Thyroid gland (tissue), 4 donors: ENCODE measurements at regions not wholly inside any gene's neighbourhood (a gene's known extent, or its start where the extent isn't known, plus 50 kb on each side); places are given as distances from the start of the nearest gene placed in this dataset.

Experiments
- DNase-seq, 2 donors: peaks; one replicate each; pipeline ENCODE4 v3.0.0-alpha.2; 2019
- H3K27ac ChIP-seq, 3 donors: fragments of 200-600 bp; sonication (generic); 1 replicate in 2 of 3; 2 replicates in 1 of 3; pipeline ENCODE4 v1.5.1; 2016 to 2019; ENCODE audit warnings: mild to moderate bottlenecking in 1 of 3, moderate library complexity in 1 of 3
- H3K27me3 ChIP-seq: fragments of 200-600 bp; sonication (generic); one replicate; pipeline ENCODE4 v1.5.1; 2019
- H3K36me3 ChIP-seq, 2 donors: fragments of 200-600 bp; sonication (generic); one replicate each; pipeline ENCODE4 v1.5.1; 2016 to 2019
- H3K4me1 ChIP-seq, 2 donors: fragments of 200-600 bp; sonication (generic); one replicate each; pipeline ENCODE4 v1.5.1; 2017 to 2019
- H3K4me3 ChIP-seq, 3 donors: fragments of 200-600 bp; sonication (generic); replicated peaks in 1 of 3; 1 replicate in 2 of 3; 2 replicates in 1 of 3; pipeline ENCODE4 v1.5.1; 2016; ENCODE audit warnings: mild to moderate bottlenecking in 1 of 3
- H3K9me3 ChIP-seq: fragments of 200-600 bp; sonication (generic); one replicate; pipeline ENCODE4 v1.5.1; 2017
- CTCF ChIP-seq, 6 experiments: fragments of 200-600 bp in 3 of 6; fragments of 450-650 bp in 3 of 6; sonication (generic) in 3 of 6; IDR thresholded peaks; one replicate each; pipeline ENCODE4 v1.5.1; 2016 to 2019; ENCODE audit warnings: antibody characterized with exemption in 6 of 6, mild to moderate bottlenecking in 2 of 6, inconsistent platforms in 1 of 6, moderate library complexity in 1 of 6
- POLR2A ChIP-seq, 2 donors: fragments of 450-650 bp; IDR thresholded peaks; one replicate each; pipeline ENCODE4 v1.6.1; 2017; ENCODE audit warnings: antibody characterized with exemption in 2 of 2, mild to moderate bottlenecking in 2 of 2, moderate library complexity in 1 of 2
- WGBS, 2 donors: methylation state at CpG; one replicate each; pipeline ENCODE4 v1.1.5; 2017; 5-methylcytosine and 5-hydroxymethylcytosine counted together
- intact Hi-C: fragments of 100-400 bp; cut with DNase I; formaldehyde crosslinking; loops from one replicate; pipeline ENCODE4 v1.15.1; 2023

GRCh38 chr10:44087403-44087802 lies 297.5 kb downstream of the CXCL12 start:
- no peak for DNase-seq
- TF ChIP-seq CTCF (IDR thresholded peaks at IDR 0.05) = no peak
- TF ChIP-seq POLR2A (IDR thresholded peaks at IDR 0.05) = no peak
- no peak overlapping the region for H3K4me3 ChIP-seq
- no peaks in the 10 kb centered on the region for H3K4me1 ChIP-seq
- intact Hi-C loops = no loop called here
- H3K27ac ChIP-seq = no peak overlapping the region
- no peaks in the 10 kb centered on the region for H3K36me3 ChIP-seq
- no peaks in the 10 kb centered on the region for H3K27me3 ChIP-seq
- H3K9me3 ChIP-seq = no peaks in the 10 kb centered on the region

DNA sequence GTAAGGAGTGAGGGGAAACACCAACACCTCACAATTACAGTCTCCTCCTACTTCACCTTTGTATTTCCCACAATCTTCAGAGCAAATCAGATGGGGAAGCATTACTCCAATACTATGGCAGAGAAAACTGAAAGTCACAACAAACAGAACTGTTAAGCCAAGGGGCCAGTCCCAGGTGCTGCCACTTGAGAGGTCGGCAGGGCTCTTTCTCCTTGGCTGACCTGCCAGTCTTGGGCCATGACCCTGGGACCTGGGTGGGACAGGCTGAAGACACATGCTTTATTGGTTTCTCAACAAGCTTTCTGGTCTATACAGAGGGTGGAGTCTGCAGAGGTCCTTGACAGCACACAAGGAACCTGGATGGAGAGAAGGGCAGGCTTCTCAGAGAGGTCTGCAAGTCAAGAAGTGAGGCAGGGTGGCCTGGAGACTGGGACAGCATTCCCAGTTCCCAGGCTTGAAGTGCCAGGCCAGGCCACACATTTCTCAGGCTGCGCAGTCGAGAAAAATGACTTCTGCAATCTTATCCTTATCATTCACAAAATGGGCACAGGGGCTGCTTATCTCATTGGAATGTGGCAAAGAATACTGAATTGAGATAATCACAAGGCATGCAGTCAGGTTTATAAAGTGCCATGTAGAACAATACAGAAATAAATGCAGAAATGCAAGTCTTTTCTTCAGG lies 301.0 kb downstream of the CXCL12 start:
- no peak for DNase-seq
- Histone ChIP-seq H3K27ac (no peak overlapping the region), H3K4me1 (no peaks in the 10 kb centered on the region), H3K4me3 (no peak overlapping the region), H3K36me3 (no peaks in the 10 kb centered on the region), H3K9me3 (no peaks in the 10 kb centered on the region), H3K27me3 (no peaks in the 10 kb centered on the region)
- WGBS, 2 donors = 69 to 74% methylated on average over 3 of the region's 3 CpGs
- TF ChIP-seq CTCF (IDR thresholded peaks at IDR 0.05) (no peak), POLR2A (IDR thresholded peaks at IDR 0.05) (no peak)
- intact Hi-C loops = no loop called here

DNA sequence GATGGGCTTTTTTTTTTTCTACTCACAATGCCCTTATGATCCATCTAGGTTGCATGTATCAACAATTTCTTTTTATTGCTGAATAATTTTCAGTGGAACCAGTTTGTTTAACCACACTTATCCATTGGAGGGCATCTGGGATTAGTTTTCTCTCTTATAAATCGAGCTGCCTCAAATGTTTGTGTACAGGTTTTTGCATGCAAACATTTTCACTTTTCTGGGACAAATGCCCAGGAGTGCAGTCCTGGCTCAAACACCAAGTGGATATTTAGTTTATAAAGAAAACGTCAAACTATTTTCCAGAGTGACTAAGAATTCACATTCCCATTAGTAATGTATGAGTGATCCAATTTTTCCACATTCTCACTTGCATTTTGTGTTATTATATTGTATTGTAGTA lies 313.4 kb downstream of the CXCL12 start:
- Histone ChIP-seq H3K27me3 (no peaks in the 10 kb centered on the region), H3K36me3 (no peaks in the 10 kb centered on the region), H3K4me3 (no peak overlapping the region), H3K9me3 (no peaks in the 10 kb centered on the region), H3K4me1 (no peaks in the 10 kb centered on the region), H3K27ac (no peak overlapping the region)
- no peak for DNase-seq
- whole genome bisulfite sequencing, 2 donors = 10 to 22% methylated on average over 2 of the region's 2 CpGs
- intact Hi-C loops = no loop called here
- TF ChIP-seq CTCF (IDR thresholded peaks at IDR 0.05) = no peak
- TF ChIP-seq POLR2A (IDR thresholded peaks at IDR 0.05) = no peak

DNA sequence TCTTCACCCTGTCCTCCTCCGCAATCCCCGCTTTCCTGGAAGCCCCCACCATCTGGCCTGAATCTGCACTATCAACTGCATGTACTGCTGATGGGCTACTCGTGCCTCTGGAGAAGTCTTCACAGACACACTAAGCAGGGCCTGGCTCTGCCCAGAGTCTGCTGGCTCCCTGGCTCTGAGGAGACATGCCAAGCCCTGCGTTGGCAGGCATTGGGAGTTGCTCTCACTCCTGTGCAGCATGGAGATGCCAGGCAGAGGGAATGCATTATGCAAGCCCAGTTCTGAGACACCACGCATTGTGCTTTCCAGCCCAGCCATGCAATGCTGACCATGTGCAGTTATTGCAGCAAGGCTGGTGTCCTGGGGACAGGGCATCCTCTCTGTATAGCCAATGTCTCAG lies 314.6 kb downstream of the CXCL12 start:
- DNase-seq = no peak
- intact Hi-C loops = no loop called here
- Histone ChIP-seq H3K4me3 (no peak overlapping the region), H3K27ac (no peak overlapping the region), H3K9me3 (no peaks in the 10 kb centered on the region), H3K4me1 (no peaks in the 10 kb centered on the region), H3K36me3 (no peaks in the 10 kb centered on the region), H3K27me3 (no peaks in the 10 kb centered on the region)
- 76 to 83% methylated on average over 5 of the region's 5 CpGs for WGBS, 2 donors
- TF ChIP-seq CTCF (IDR thresholded peaks at IDR 0.05) (no peak), POLR2A (IDR thresholded peaks at IDR 0.05) (no peak)

- no peak for TF ChIP-seq POLR2A (IDR thresholded peaks at IDR 0.05)
- TF ChIP-seq CTCF (IDR thresholded peaks at IDR 0.05) = no peak
- no peaks in the 10 kb centered on the region for H3K27me3 ChIP-seq
- WGBS, 2 donors = 71 to 75% methylated on average over 4 of the region's 4 CpGs
- H3K27ac ChIP-seq = no peak overlapping the region
- DNase-seq = no peak
- no peaks in the 10 kb centered on the region for H3K36me3 ChIP-seq
- H3K4me1 ChIP-seq = no peaks in the 10 kb centered on the region
- no peak overlapping the region for H3K4me3 ChIP-seq
- H3K9me3 ChIP-seq = no peaks in the 10 kb centered on the region
- intact Hi-C loops = no loop called here
Measured at GRCh38 chr10:44069573-44069972, 315.3 kb downstream of the CXCL12 start.
